Spleen (tissue), 11 donors: ENCODE measurements at regions not wholly inside any gene's neighbourhood (a gene's known extent, or its start where the extent isn't known, plus 50 kb on each side); places are given as distances from the start of the nearest gene placed in this dataset.
"Not testable (repeated sequence)": the region's sequence is repeated elsewhere in the genome, so short reads cannot be mapped to it uniquely, and the experiment has no call there.

ENCODE experiments used
- DNase-seq: peaks from one replicate; pipeline ENCODE4 v3.0.0-alpha.2; 2020
- H3K27ac ChIP-seq, 8 donors: fragments of 200-600 bp; sonication (generic) in 7 of 8; 1 replicate in 4 of 8; 2 replicates in 4 of 8; pipeline versions ENCODE4 v1.5.0 to v1.8.0; 2016 to 2021; ENCODE audit warnings: inconsistent platforms in 4 of 8, mild to moderate bottlenecking in 4 of 8, moderate library complexity in 1 of 8
- H3K27me3 ChIP-seq, 7 donors: fragments of 200-600 bp; sonication (generic) in 6 of 7; replicated peaks in 1 of 7; 1 replicate in 4 of 7; 2 replicates in 3 of 7; pipeline versions ENCODE4 v1.5.0 to v1.8.0; 2016 to 2021; ENCODE audit warnings: inconsistent platforms in 3 of 7, mild to moderate bottlenecking in 1 of 7
- H3K36me3 ChIP-seq, 6 donors: fragments of 200-600 bp; sonication (generic) in 5 of 6; 1 replicate in 4 of 6; 2 replicates in 2 of 6; pipeline versions ENCODE4 v1.5.0 to v1.8.0; 2016 to 2021; ENCODE audit warnings: inconsistent platforms in 2 of 6
- H3K4me1 ChIP-seq, 6 donors: fragments of 200-600 bp; sonication (generic) in 5 of 6; 1 replicate in 3 of 6; 2 replicates in 3 of 6; pipeline versions ENCODE4 v1.5.0 to v1.8.0; 2016 to 2021; ENCODE audit warnings: inconsistent platforms in 3 of 6
- H3K4me3 ChIP-seq, 8 donors: fragments of 200-600 bp; sonication (generic) in 7 of 8; 1 replicate in 4 of 8; 2 replicates in 4 of 8; pipeline versions ENCODE4 v1.5.0 to v1.8.0; 2016 to 2021; ENCODE audit warnings: inconsistent platforms in 4 of 8, mild to moderate bottlenecking in 4 of 8, moderate library complexity in 2 of 8
- H3K9me3 ChIP-seq, 8 donors: fragments of 200-600 bp; sonication (generic) in 7 of 8; 1 replicate in 4 of 8; 2 replicates in 4 of 8; pipeline versions ENCODE4 v1.5.0 to v1.8.0; 2016 to 2021; ENCODE audit warnings: inconsistent platforms in 4 of 8
- POLR2A ChIP-seq, 3 donors: fragments of 450-650 bp; IDR thresholded peaks; one replicate each; pipeline ENCODE4 v1.5.1; 2017; ENCODE audit warnings: antibody characterized with exemption in 3 of 3, mild to moderate bottlenecking in 1 of 3
- POLR2AphosphoS5 ChIP-seq, 3 donors: sonication (generic); formaldehyde crosslinking; IDR thresholded peaks; one replicate each; pipeline ENCODE4 v1.5.1; 2017; ENCODE audit warnings: antibody characterized with exemption in 3 of 3
- WGBS, 5 donors: extraction: QIAGEN DNeasy Blood & Tissue Kit in 3 of 5; methylation state at CpG; one replicate each; pipeline versions ENCODE4 v1.1.5 to v1.1.7; 2013 to 2018; 5-methylcytosine and 5-hydroxymethylcytosine counted together
- intact Hi-C: fragments of 100-400 bp; cut with DNase I; formaldehyde crosslinking; loops from one replicate; pipeline ENCODE4 v1.15.0; 2023; ENCODE audit warnings: low total_unique reads
- TF ChIP-seq, protein P1 (sequence below), 11 experiments: fragments of 200-600 bp in 7 of 11; fragments of 450-650 bp in 4 of 11; sonication (generic) in 4 of 11; IDR thresholded peaks in 8 of 11; conservative IDR thresholded peaks in 3 of 11; 1 replicate in 7 of 11; 2 replicates in 4 of 11; pipeline versions ENCODE4 v1.4.0 to v1.8.0; 2016 to 2021; ENCODE audit warnings: antibody characterized with exemption in 11 of 11, inconsistent platforms in 4 of 11, mild to moderate bottlenecking in 1 of 11
- donor health status: healthy with polysubstance abuse.
- donor health status: DM: no; HTN: no; CAD: no; lungs with moderate emphysema.
- donor health status: DM: no; HTN: no; CAD: no.
- donor health status: Bipolar disorder and iron deficiency.
- donor health status: healthy.
- donor health status: DM: no; HTN: no; CAD: no.
- donor health status: DM: yes; HTN: yes; CAD: no.

DNA sequence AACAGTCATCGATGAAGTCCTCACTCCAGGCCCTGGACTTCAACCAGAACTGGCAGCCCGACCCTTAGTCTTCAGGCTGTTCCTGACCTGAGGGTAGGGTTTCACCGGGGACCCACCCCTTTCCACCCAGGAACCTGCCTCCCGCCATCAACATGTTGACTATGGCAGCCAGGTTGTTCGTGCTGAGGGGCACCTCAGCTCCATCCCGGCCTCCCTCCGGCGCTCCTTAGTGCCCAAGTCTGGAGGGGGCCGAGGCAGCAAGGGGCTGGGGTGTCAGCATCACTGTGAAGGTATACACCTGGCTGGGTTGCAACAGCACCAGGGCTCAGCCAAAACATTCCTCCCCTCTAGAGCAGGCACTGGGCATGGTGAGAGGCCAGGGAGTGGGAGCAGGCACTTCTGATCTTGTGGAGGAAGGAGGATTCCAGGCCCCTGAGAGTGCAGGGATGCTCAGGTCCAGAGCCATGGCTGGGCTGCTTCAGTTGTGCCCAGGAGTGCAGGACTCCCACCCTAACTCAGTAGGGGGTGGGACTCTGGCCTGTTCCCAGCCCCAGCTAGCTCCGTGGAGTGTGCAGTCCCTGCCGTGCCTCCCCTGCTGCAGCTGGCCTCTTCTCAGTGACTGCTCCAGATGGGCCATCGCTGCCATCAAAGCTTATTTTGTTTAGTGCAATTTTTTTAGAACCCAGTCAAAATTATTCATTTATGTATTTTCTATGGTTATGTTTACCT is 1445.9 kb downstream of the PCDH9 start:
- WGBS, 5 donors = 76 to 87% (median 84%) methylated on average over 9 to 12 of the region's 12 CpGs
- TF ChIP-seq, protein P1, sequence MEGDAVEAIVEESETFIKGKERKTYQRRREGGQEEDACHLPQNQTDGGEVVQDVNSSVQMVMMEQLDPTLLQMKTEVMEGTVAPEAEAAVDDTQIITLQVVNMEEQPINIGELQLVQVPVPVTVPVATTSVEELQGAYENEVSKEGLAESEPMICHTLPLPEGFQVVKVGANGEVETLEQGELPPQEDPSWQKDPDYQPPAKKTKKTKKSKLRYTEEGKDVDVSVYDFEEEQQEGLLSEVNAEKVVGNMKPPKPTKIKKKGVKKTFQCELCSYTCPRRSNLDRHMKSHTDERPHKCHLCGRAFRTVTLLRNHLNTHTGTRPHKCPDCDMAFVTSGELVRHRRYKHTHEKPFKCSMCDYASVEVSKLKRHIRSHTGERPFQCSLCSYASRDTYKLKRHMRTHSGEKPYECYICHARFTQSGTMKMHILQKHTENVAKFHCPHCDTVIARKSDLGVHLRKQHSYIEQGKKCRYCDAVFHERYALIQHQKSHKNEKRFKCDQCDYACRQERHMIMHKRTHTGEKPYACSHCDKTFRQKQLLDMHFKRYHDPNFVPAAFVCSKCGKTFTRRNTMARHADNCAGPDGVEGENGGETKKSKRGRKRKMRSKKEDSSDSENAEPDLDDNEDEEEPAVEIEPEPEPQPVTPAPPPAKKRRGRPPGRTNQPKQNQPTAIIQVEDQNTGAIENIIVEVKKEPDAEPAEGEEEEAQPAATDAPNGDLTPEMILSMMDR (IDR thresholded peaks at IDR 0.05 in 8 of 11, conservative IDR thresholded peaks at IDR 0.05 in 3 of 11) = no peak
- TF ChIP-seq POLR2A (IDR thresholded peaks at IDR 0.05) (no peak), POLR2AphosphoS5 (IDR thresholded peaks at IDR 0.05) (no peak)
- Histone ChIP-seq H3K4me1 (no peaks in the 10 kb centered on the region), H3K27me3 (no peaks in the 10 kb centered on the region), H3K9me3 (peaks cover 0 to 25% (median 0%) of the 10 kb centered on the region in 8 donors), H3K36me3 (no peaks in the 10 kb centered on the region), H3K4me3 (no peak overlapping the region), H3K27ac (no peak overlapping the region)
- peak; percentile 39 for DNase-seq
- intact Hi-C loops = no loop called here

DNA sequence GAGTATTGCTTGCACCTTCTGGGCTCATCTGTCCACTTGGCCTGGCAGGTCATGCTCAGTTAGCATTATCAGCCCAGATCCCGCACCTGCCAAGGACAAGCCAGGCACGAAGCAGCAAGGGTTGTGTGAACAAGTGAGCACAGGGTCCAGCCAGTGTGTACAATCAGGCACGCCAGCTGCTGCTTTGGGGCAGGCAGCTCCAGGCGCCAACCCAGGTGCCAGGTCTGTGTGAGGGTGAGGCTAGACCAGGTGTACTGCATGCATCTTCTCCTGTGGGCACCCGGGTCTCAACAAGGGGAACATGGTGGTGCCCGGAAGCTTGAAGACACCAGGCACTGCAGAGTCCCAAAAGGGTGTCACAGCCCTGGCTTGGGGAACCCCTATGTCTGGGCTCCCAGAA is 1446.8 kb downstream of the PCDH9 start:
- H3K4me3 ChIP-seq = no peak overlapping the region
- TF ChIP-seq POLR2A (IDR thresholded peaks at IDR 0.05) = no peak
- TF ChIP-seq POLR2AphosphoS5 (IDR thresholded peaks at IDR 0.05) = no peak
- TF ChIP-seq, protein P1 (IDR thresholded peaks at IDR 0.05 in 8 of 11, conservative IDR thresholded peaks at IDR 0.05 in 3 of 11) = no peak
- H3K27ac ChIP-seq = no peak overlapping the region
- intact Hi-C loops = no loop called here
- H3K27me3 ChIP-seq = no peaks in the 10 kb centered on the region
- no peaks in the 10 kb centered on the region for H3K36me3 ChIP-seq
- 80 to 96% (median 91%) methylated on average over 5 to 6 of the region's 6 CpGs for WGBS, 5 donors
- H3K9me3 ChIP-seq = peaks cover 0 to 31% (median 1%) of the 10 kb centered on the region in 8 donors
- no peaks in the 10 kb centered on the region for H3K4me1 ChIP-seq
- peak; percentile 64 for DNase-seq

DNA sequence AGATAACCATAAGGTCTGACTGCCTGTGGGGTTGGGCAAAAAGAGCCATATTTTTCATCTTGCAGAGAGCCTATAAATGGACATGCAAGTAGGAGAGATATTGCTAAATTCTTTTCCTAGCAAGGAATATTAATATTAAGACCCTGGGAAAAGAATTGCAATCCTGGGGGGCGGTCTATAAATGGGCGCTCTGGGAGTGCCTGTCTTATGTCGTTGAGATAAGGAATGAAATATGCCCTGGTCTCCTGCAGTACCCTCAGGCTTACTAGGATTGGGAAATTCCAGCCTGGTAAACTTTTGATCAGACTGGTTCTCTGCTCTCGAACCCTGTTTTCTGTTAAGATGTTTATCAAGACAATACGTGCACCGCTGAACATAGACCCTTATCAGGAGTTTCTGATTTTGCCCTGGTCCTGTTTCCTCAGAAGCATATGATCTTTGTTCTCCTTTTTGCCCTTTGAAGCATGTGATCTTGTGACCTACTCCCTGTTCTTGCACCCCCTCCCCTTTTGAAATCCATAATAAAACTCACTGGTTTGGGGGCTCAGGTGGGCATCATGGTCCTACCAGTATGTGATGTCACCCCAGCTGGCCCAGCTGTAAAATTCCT is 1458.3 kb downstream of the PCDH9 start:
- H3K27ac ChIP-seq, H3K36me3 ChIP-seq, H3K4me1 ChIP-seq, H3K27me3 ChIP-seq, H3K4me3 ChIP-seq, DNase-seq, intact Hi-C loops: not testable (repeated sequence)
- 75 to 89% (median 75%) methylated on average over 6 of the region's 6 CpGs for WGBS, 5 donors
- H3K9me3 ChIP-seq = peaks cover 3 to 56% (median 39%) of the 10 kb centered on the region in 8 donors

DNA sequence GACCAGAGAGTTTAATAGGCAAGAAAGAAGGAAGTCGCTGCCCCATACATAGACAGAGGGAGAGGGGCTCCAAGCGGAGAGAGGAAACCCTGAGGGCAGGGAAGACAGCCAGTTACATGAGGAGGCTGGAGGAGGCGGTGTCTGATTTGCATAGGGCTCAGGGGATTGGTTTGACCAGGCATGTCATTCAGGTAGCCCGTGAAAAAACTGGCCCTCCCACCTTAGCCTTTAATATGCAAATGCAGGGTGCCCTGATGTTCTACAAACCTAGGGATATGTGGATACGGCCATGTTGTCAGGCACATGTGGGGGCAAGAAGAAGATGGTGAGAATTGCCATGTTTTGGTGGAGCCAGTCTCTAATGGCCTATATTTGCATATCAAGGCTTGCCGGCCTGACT is 1461.6 kb downstream of the PCDH9 start:
- Histone ChIP-seq H3K4me1 (no peaks in the 10 kb centered on the region), H3K9me3 (peaks cover 3 to 36% (median 33%) of the 10 kb centered on the region in 8 donors), H3K36me3 (no peaks in the 10 kb centered on the region), H3K27me3 (no peaks in the 10 kb centered on the region), H3K4me3 (no peak overlapping the region), H3K27ac (no peak overlapping the region)
- intact Hi-C loops = no loop called here
- no peak for DNase-seq
- TF ChIP-seq POLR2A (IDR thresholded peaks at IDR 0.05) = no peak
- TF ChIP-seq POLR2AphosphoS5 (IDR thresholded peaks at IDR 0.05) = no peak
- TF ChIP-seq, protein P1 (IDR thresholded peaks at IDR 0.05 in 8 of 11, conservative IDR thresholded peaks at IDR 0.05 in 3 of 11) = no peak
- WGBS, 5 donors = 75 to 81% (median 80%) methylated on average over 6 of the region's 6 CpGs
